ENCODE measurements at regions not wholly inside any gene's neighbourhood (a gene's known extent, or its start where the extent isn't known, plus 50 kb on each side); places are given as distances from the start of the nearest gene placed in this dataset.

DNA sequence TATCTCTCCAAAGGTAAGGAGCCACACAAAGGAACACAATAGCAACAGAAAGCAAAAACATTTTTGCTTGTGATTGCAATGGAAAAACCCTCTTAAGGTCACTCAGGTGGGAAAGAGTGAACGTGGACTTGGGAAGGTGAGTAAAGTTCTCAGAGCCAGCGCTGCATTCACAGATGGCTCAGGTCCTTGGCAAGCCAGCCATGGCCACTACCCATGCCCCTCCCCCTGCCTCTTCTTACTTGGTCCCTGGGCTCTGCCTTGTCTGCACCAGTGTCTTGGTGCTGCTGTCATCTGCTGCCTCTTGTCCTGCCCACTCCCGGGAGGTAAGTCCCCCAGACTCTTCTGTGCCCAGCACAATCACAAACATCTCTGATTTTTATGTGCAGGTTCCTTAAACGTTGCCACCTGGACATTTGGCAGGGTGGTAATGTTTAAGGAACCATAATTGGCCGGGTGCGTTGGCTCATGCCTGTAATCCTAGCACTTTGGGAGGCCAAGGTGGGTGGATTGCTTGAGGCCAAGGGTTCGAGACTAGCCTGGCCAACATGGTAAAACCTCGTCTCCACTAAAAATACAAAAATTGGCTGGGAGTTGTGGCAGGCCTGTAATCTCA lies 74.6 kb downstream of the FEM1C start:
- Histone ChIP-seq H3K27me3 (no peaks in the 10 kb centered on the region), H3K36me3 (no peaks in the 10 kb centered on the region), H3K9me3 (no peaks in the 10 kb centered on the region), H3K27ac (no peak overlapping the region), H3K4me3 (no peak overlapping the region), H3K4me1 (peaks cover 0 to 17% (median 0%) of the 10 kb centered on the region in 3 donors)
- no peak for ATAC-seq
- 77 to 87% methylated on average over 5 of the region's 8 CpGs for WGBS, 2 donors (ENCODE audit: low coverage in 1 of 2)
- TF ChIP-seq POLR2AphosphoS5 (IDR thresholded peaks at IDR 0.05) (no peak), EP300 (IDR thresholded peaks at IDR 0.05) (no peak), POLR2A (IDR thresholded peaks at IDR 0.05) (no peak)
- TF ChIP-seq, protein P1, sequence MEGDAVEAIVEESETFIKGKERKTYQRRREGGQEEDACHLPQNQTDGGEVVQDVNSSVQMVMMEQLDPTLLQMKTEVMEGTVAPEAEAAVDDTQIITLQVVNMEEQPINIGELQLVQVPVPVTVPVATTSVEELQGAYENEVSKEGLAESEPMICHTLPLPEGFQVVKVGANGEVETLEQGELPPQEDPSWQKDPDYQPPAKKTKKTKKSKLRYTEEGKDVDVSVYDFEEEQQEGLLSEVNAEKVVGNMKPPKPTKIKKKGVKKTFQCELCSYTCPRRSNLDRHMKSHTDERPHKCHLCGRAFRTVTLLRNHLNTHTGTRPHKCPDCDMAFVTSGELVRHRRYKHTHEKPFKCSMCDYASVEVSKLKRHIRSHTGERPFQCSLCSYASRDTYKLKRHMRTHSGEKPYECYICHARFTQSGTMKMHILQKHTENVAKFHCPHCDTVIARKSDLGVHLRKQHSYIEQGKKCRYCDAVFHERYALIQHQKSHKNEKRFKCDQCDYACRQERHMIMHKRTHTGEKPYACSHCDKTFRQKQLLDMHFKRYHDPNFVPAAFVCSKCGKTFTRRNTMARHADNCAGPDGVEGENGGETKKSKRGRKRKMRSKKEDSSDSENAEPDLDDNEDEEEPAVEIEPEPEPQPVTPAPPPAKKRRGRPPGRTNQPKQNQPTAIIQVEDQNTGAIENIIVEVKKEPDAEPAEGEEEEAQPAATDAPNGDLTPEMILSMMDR (IDR thresholded peaks at IDR 0.05), result no peak

DNA sequence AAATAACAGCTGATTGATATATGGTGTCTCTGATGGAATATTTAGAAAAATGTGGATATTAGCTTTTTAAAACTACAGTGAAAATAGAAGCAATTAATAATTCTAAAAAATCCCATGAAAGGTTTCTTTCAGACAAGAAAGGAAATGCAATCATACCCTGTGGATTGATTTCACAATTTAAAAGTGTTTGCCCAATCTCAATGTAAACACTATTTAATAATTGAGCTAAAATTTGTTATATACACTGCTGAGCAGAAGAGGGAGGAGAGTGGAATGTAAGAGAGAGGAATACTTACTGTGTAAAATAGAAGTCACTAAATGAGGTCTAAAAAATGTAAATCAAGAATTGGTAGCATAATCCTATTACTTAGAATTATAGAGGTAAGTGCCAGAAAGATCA lies 76.9 kb downstream of the FEM1C start:
- Histone ChIP-seq H3K36me3 (no peaks in the 10 kb centered on the region), H3K4me1 (peaks cover 0 to 13% (median 0%) of the 10 kb centered on the region in 3 donors), H3K9me3 (no peaks in the 10 kb centered on the region), H3K27me3 (no peaks in the 10 kb centered on the region), H3K27ac (no peak overlapping the region), H3K4me3 (no peak overlapping the region)
- TF ChIP-seq POLR2A (IDR thresholded peaks at IDR 0.05) (no peak), POLR2AphosphoS5 (IDR thresholded peaks at IDR 0.05) (no peak), EP300 (IDR thresholded peaks at IDR 0.05) (no peak)
- TF ChIP-seq, protein P1 (IDR thresholded peaks at IDR 0.05), result no peak
- no peak for ATAC-seq

DNA sequence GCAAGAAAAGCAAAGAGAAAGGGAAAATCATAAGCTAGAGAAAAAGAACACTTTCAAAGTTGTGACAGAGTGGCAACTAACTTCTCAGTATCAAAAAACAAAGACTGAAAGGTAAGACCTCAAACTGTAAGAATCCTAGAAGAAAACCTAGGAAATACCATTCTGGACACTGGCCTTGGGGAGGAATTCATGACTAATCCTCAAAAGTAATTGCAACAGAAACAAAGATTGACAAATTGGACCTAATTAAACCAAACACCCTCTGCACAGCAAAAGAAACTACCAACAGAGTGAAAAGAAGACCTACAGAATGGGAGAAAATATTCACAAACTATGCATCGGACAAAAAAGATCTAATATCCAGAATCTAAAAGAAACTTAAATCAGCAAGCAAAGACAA lies 79.1 kb downstream of the FEM1C start:
- ATAC-seq, result no peak
- 100% methylated on average over 1 of the region's 1 CpG for WGBS, 2 donors (ENCODE audit: low coverage in 1 of 2)
- Histone ChIP-seq H3K4me3 (no peak overlapping the region), H3K9me3 (no peaks in the 10 kb centered on the region), H3K27ac (no peak overlapping the region), H3K27me3 (no peaks in the 10 kb centered on the region), H3K36me3 (no peaks in the 10 kb centered on the region), H3K4me1 (peaks cover 0 to 2% (median 0%) of the 10 kb centered on the region in 3 donors)
- TF ChIP-seq POLR2A (IDR thresholded peaks at IDR 0.05), result no peak
- no peak for TF ChIP-seq POLR2AphosphoS5 (IDR thresholded peaks at IDR 0.05)

DNA sequence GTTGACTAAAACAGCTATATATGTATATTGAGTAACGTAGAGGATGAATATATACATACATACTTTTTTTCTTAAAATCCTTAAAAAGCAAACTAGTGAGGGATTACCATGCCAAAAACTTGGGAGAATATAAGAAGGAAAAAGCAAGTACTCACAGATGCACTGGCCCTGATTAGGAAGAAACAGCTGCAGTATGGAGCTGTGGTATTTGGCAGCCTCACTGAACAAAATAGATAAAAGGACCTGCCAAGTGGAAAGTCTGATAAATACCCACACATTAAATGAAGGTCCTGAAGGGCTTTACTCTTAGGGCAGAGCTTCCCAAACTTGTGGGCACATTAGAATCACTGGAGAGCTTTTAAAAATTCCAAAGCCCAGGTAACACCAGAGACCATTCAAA lies 80.6 kb downstream of the FEM1C start:
- H3K27me3 ChIP-seq, result no peaks in the 10 kb centered on the region
- H3K27ac ChIP-seq, result no peak overlapping the region
- TF ChIP-seq POLR2A (IDR thresholded peaks at IDR 0.05) (no peak), POLR2AphosphoS5 (IDR thresholded peaks at IDR 0.05) (no peak), EP300 (IDR thresholded peaks at IDR 0.05) (no peak)
- TF ChIP-seq, protein P1 (IDR thresholded peaks at IDR 0.05), result no peak
- peaks cover 0 to 8% (median 0%) of the 10 kb centered on the region in 3 donors for H3K4me1 ChIP-seq
- H3K36me3 ChIP-seq, result no peaks in the 10 kb centered on the region
- H3K9me3 ChIP-seq, result no peaks in the 10 kb centered on the region
- H3K4me3 ChIP-seq, result no peak overlapping the region
- no peak for ATAC-seq
- WGBS, 2 donors (ENCODE audit: low coverage in 1 of 2), result 31 to 100% methylated on average over 1 of the region's 1 CpG

DNA sequence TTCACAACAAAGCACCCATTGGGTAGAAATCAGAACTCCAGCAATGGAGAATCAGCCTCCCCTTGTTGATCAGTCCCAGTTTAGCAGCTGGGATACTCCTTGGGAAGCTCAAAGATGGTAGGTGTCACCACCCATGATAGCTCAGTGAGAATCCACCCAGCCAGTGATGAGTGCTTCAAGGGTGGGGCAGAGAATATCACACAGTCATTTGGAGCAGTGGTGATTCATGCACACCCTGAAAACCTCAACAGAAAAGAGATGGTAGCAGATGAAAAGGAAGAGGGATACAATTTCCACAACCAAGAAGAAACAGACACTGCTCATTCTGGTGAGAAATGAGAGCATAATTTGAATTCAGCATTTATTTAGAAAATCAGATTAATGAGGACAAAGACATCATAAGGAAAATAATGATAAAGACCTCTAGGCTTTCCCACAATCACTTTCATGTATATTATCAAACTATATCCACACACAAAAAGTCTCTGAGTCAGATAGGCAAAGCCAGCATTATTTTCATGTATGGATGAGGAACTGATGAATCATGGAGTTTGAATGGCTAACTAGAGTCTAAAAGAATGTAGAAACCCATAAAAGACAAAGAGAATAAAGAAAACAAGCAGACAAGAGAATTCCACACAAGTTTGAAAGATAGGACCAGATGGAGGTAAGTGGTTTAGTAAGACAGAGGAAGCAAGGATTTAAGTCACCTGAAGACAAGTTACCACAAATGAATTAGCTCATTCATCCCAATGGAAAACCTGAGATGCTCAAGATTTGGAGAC lies 82.9 kb downstream of the FEM1C start:
- Histone ChIP-seq H3K27ac (no peak overlapping the region), H3K36me3 (no peaks in the 10 kb centered on the region), H3K27me3 (no peaks in the 10 kb centered on the region), H3K4me1 (peaks cover 0 to 8% (median 0%) of the 10 kb centered on the region in 3 donors), H3K9me3 (no peaks in the 10 kb centered on the region), H3K4me3 (no peak overlapping the region)
- no peak for TF ChIP-seq POLR2A (IDR thresholded peaks at IDR 0.05)
- TF ChIP-seq, protein P1 (IDR thresholded peaks at IDR 0.05), result no peak
- no peak for TF ChIP-seq EP300 (IDR thresholded peaks at IDR 0.05)
- TF ChIP-seq POLR2AphosphoS5 (IDR thresholded peaks at IDR 0.05), result no peak
- peak; percentile 44 for ATAC-seq
